Inflammatory macrophage treated with lipopolysaccharide for 1 hour (primary cell): ENCODE measurements at regions not wholly inside any gene's neighbourhood (a gene's known extent, or its start where the extent isn't known, plus 50 kb on each side); places are given as distances from the start of the nearest gene placed in this dataset.

Source experiments
- DNase-seq, 2 donors: peaks; one replicate each; pipeline ENCODE4 v3.0.0-alpha.2; 2020 to 2022

- DNase-seq: no peak
These were observed 499.4 kb downstream of the ELAVL2 start for GRCh38 chr9:23326597-23326996.

GRCh38 chr9:23341346-23341745 lies 484.7 kb downstream of the ELAVL2 start:
- no peak for DNase-seq

GRCh38 chr9:23342291-23342690 lies 483.7 kb downstream of the ELAVL2 start:
- no peak for DNase-seq

- no peak for DNase-seq
These were observed 482.8 kb downstream of the ELAVL2 start for GRCh38 chr9:23343226-23343625.

- DNase-seq: no peak
These were observed 464.9 kb downstream of the ELAVL2 start for GRCh38 chr9:23361096-23361495.

GRCh38 chr9:23372703-23373102 lies 453.3 kb downstream of the ELAVL2 start:
- no peak for DNase-seq

GRCh38 chr9:23375511-23375910 lies 450.5 kb downstream of the ELAVL2 start:
- DNase-seq: no peak

GRCh38 chr9:23379842-23380241 lies 446.2 kb downstream of the ELAVL2 start:
- no peak for DNase-seq

- DNase-seq: no peak
These were observed 445.2 kb downstream of the ELAVL2 start for GRCh38 chr9:23380821-23381220.

GRCh38 chr9:23382418-23382817 lies 443.6 kb downstream of the ELAVL2 start:
- DNase-seq: no peak

GRCh38 chr9:23394189-23394588 lies 431.9 kb downstream of the ELAVL2 start:
- DNase-seq: no peak

- no peak for DNase-seq
These were observed 417.2 kb downstream of the ELAVL2 start for GRCh38 chr9:23408874-23409273.

GRCh38 chr9:23412046-23412445 lies 414.0 kb downstream of the ELAVL2 start:
- DNase-seq: no peak

GRCh38 chr9:23412458-23412857 lies 413.6 kb downstream of the ELAVL2 start:
- no peak for DNase-seq

GRCh38 chr9:23413541-23413940 lies 412.5 kb downstream of the ELAVL2 start:
- DNase-seq: no peak

GRCh38 chr9:23423999-23424398 lies 402.0 kb downstream of the ELAVL2 start:
- no peak for DNase-seq

GRCh38 chr9:23426144-23426543 lies 399.9 kb downstream of the ELAVL2 start:
- no peak for DNase-seq

- no peak for DNase-seq
These were observed 394.6 kb downstream of the ELAVL2 start for GRCh38 chr9:23431459-23431858.

GRCh38 chr9:23434654-23435053 lies 391.4 kb downstream of the ELAVL2 start:
- DNase-seq: no peak

GRCh38 chr9:23438299-23438907 lies 387.6 kb downstream of the ELAVL2 start:
- no peak for DNase-seq

GRCh38 chr9:23441275-23441674 lies 384.8 kb downstream of the ELAVL2 start:
- DNase-seq: no peak

GRCh38 chr9:23444658-23445057 lies 381.4 kb downstream of the ELAVL2 start:
- no peak for DNase-seq

- no peak for DNase-seq
These were observed 378.9 kb downstream of the ELAVL2 start for GRCh38 chr9:23447166-23447565.

GRCh38 chr9:23447944-23448343 lies 378.1 kb downstream of the ELAVL2 start:
- DNase-seq: no peak

- DNase-seq: no peak
These were observed 374.1 kb downstream of the ELAVL2 start for GRCh38 chr9:23451802-23452418.
